ENCODE measurements at regions not wholly inside any gene's neighbourhood (a gene's known extent, or its start where the extent isn't known, plus 50 kb on each side); places are given as distances from the start of the nearest gene placed in this dataset.
"Not testable (repeated sequence)": the region's sequence is repeated elsewhere in the genome, so short reads cannot be mapped to it uniquely, and the experiment has no call there.

- no peak overlapping the region for H3K27ac ChIP-seq (replicated peaks in 1 of 4)
- H3K9me3 ChIP-seq: no peaks in the 10 kb centered on the region
- H3K36me3 ChIP-seq: no peaks in the 10 kb centered on the region
- WGBS: 37% methylated on average over 5 of the region's 5 CpGs
- no peaks in the 10 kb centered on the region for H3K27me3 ChIP-seq
- no peak overlapping the region for H3K4me3 ChIP-seq
- intact Hi-C loops (cut with DNase I): no loop called here
- TF ChIP-seq POLR2A (IDR thresholded peaks at IDR 0.05; ENCODE audit: low read depth): no peak
- no peak for TF ChIP-seq EP300 (IDR thresholded peaks at IDR 0.05)
- no peak for TF ChIP-seq CTCF (IDR thresholded peaks at IDR 0.05)
- TF ChIP-seq POLR2AphosphoS5 (IDR thresholded peaks at IDR 0.05): no peak
- no peaks in the 10 kb centered on the region for H3K4me1 ChIP-seq
- DNase-seq (ENCODE audit: extremely low spot score): no peak
These were observed 116.4 kb upstream of the GOLGA6L6 start for GRCh38 chr15:20658024-20658423.

- 88% methylated on average over 1 of the region's 1 CpG for WGBS
- Histone ChIP-seq H3K27ac (replicated peaks in 1 of 4) (no peak overlapping the region), H3K4me3 (no peak overlapping the region), H3K4me1 (no peaks in the 10 kb centered on the region), H3K27me3 (no peaks in the 10 kb centered on the region), H3K36me3 (no peaks in the 10 kb centered on the region), H3K9me3 (no peaks in the 10 kb centered on the region)
- DNase-seq (ENCODE audit: extremely low spot score): no peak
- intact Hi-C loops (cut with DNase I): no loop called here
- no peak for TF ChIP-seq POLR2AphosphoS5 (IDR thresholded peaks at IDR 0.05)
- TF ChIP-seq POLR2A (IDR thresholded peaks at IDR 0.05; ENCODE audit: low read depth): no peak
- no peak for TF ChIP-seq EP300 (IDR thresholded peaks at IDR 0.05)
- TF ChIP-seq CTCF (IDR thresholded peaks at IDR 0.05): no peak
These were observed 115.5 kb upstream of the GOLGA6L6 start for GRCh38 chr15:20657084-20657483.

- TF ChIP-seq POLR2AphosphoS5 (IDR thresholded peaks at IDR 0.05) (no peak), EP300 (IDR thresholded peaks at IDR 0.05) (no peak), POLR2A (IDR thresholded peaks at IDR 0.05; ENCODE audit: low read depth) (no peak)
- H3K36me3 ChIP-seq: no peaks in the 10 kb centered on the region
- H3K27ac ChIP-seq (replicated peaks in 1 of 4): no peak overlapping the region
- no peaks in the 10 kb centered on the region for H3K4me1 ChIP-seq
- H3K9me3 ChIP-seq: no peaks in the 10 kb centered on the region
- DNase-seq (ENCODE audit: extremely low spot score): no peak
- no peak overlapping the region for H3K4me3 ChIP-seq
- intact Hi-C loops (cut with DNase I): no loop called here
- no peaks in the 10 kb centered on the region for H3K27me3 ChIP-seq
- 83% methylated on average over 2 of the region's 2 CpGs for WGBS
These were observed 111.3 kb upstream of the GOLGA6L6 start for GRCh38 chr15:20652914-20653313.

GRCh38 chr15:20648402-20648975 is 106.9 kb upstream of the GOLGA6L6 start:
- H3K27ac ChIP-seq (replicated peaks in 1 of 4); DNase-seq (ENCODE audit: extremely low spot score); H3K9me3 ChIP-seq; H3K36me3 ChIP-seq; H3K4me3 ChIP-seq; H3K27me3 ChIP-seq; H3K4me1 ChIP-seq; intact Hi-C loops (cut with DNase I): not testable (repeated sequence)
- WGBS: 77% methylated on average over 6 of the region's 6 CpGs

- no peak for TF ChIP-seq CTCF (IDR thresholded peaks at IDR 0.05)
- no peak for TF ChIP-seq POLR2A (IDR thresholded peaks at IDR 0.05; ENCODE audit: low read depth)
- TF ChIP-seq POLR2AphosphoS5 (IDR thresholded peaks at IDR 0.05): no peak
- no peak for TF ChIP-seq EP300 (IDR thresholded peaks at IDR 0.05)
- 68% methylated on average over 7 of the region's 7 CpGs for WGBS
- Histone ChIP-seq H3K27ac (replicated peaks in 1 of 4) (no peak overlapping the region), H3K9me3 (no peaks in the 10 kb centered on the region), H3K27me3 (peaks cover 0 to 13% (median 0%) of the 10 kb centered on the region in 4 donors), H3K4me3 (no peak overlapping the region), H3K4me1 (no peaks in the 10 kb centered on the region), H3K36me3 (no peaks in the 10 kb centered on the region)
- peak; percentile 81 for DNase-seq (ENCODE audit: extremely low spot score)
- intact Hi-C loops (cut with DNase I): no loop called here
These were observed 105.0 kb upstream of the GOLGA6L6 start for GRCh38 chr15:20646529-20647142.

- DNase-seq (ENCODE audit: extremely low spot score): no peak
- Histone ChIP-seq H3K27me3 (peaks cover 0 to 13% (median 0%) of the 10 kb centered on the region in 4 donors), H3K9me3 (no peaks in the 10 kb centered on the region), H3K4me3 (no peak overlapping the region), H3K27ac (replicated peaks in 1 of 4) (no peak overlapping the region), H3K36me3 (no peaks in the 10 kb centered on the region), H3K4me1 (no peaks in the 10 kb centered on the region)
- 57% methylated on average over 5 of the region's 5 CpGs for WGBS
- TF ChIP-seq CTCF (IDR thresholded peaks at IDR 0.05) (no peak), EP300 (IDR thresholded peaks at IDR 0.05) (no peak), POLR2AphosphoS5 (IDR thresholded peaks at IDR 0.05) (no peak), POLR2A (IDR thresholded peaks at IDR 0.05; ENCODE audit: low read depth) (no peak)
- intact Hi-C loops (cut with DNase I): no loop called here
These were observed 104.4 kb upstream of the GOLGA6L6 start for GRCh38 chr15:20645956-20646355.
